ENCODE measurements at regions not wholly inside any gene's neighbourhood (a gene's known extent, or its start where the extent isn't known, plus 50 kb on each side); places are given as distances from the start of the nearest gene placed in this dataset.

- H3K4me3 ChIP-seq: no peak overlapping the region
- no peaks in the 10 kb centered on the region for H4K20me1 ChIP-seq (replicated peaks; ENCODE audit: insufficient read depth)
- no peaks in the 10 kb centered on the region for H3K79me2 ChIP-seq (replicated peaks; ENCODE audit: insufficient read depth)
- peaks cover 18% of the 10 kb centered on the region for H3K4me1 Mint-ChIP-seq
- peaks cover 3% of the 10 kb centered on the region; the same call in 1 of the 2 replicates for H3F3A ChIP-seq (replicated peaks; ENCODE audit: low read depth)
- H3K4me2 ChIP-seq: no peak overlapping the region; the same call in 1 of the 2 replicates
- H3K9me3 Mint-ChIP-seq: no peaks in the 10 kb centered on the region
- no peak overlapping the region for H3K27ac ChIP-seq (ENCODE audit: low read depth)
- no peak for DNase-seq (ENCODE audit: low spot score)
- TF ChIP-seq EZH2phosphoT487 (IDR thresholded peaks at IDR 0.05; ENCODE audit: unreplicated experiment): no peak
- TF ChIP-seq EZH2 (IDR thresholded peaks at IDR 0.05; ENCODE audit: low read depth, unreplicated experiment): no peak
- TF ChIP-seq JUNB (IDR thresholded peaks at IDR 0.05; ENCODE audit: unreplicated experiment): no peak
- TF ChIP-seq POLR2AphosphoS5 (IDR thresholded peaks at IDR 0.05; ENCODE audit: low read depth): no peak
- no peak for TF ChIP-seq ZNF331 (CRISPR knock-in tag; IDR thresholded peaks at IDR 0.05; ENCODE audit: low read depth)
- no peak for TF ChIP-seq ETS1 (IDR thresholded peaks at IDR 0.05)
- no peak for TF ChIP-seq STAT1 (IDR thresholded peaks at IDR 0.05; ENCODE audit: unreplicated experiment)
- TF ChIP-seq, protein P1, sequence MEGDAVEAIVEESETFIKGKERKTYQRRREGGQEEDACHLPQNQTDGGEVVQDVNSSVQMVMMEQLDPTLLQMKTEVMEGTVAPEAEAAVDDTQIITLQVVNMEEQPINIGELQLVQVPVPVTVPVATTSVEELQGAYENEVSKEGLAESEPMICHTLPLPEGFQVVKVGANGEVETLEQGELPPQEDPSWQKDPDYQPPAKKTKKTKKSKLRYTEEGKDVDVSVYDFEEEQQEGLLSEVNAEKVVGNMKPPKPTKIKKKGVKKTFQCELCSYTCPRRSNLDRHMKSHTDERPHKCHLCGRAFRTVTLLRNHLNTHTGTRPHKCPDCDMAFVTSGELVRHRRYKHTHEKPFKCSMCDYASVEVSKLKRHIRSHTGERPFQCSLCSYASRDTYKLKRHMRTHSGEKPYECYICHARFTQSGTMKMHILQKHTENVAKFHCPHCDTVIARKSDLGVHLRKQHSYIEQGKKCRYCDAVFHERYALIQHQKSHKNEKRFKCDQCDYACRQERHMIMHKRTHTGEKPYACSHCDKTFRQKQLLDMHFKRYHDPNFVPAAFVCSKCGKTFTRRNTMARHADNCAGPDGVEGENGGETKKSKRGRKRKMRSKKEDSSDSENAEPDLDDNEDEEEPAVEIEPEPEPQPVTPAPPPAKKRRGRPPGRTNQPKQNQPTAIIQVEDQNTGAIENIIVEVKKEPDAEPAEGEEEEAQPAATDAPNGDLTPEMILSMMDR (conservative IDR thresholded peaks at IDR 0.05; ENCODE audit: low read depth in 2 of 2): no peak
- no peak for TF ChIP-seq ZNF114 (CRISPR knock-in tag; IDR thresholded peaks at IDR 0.05)
- no peak for TF ChIP-seq NANOG (IDR thresholded peaks at IDR 0.05; ENCODE audit: borderline replicate concordance)
- TF ChIP-seq, protein P2, sequence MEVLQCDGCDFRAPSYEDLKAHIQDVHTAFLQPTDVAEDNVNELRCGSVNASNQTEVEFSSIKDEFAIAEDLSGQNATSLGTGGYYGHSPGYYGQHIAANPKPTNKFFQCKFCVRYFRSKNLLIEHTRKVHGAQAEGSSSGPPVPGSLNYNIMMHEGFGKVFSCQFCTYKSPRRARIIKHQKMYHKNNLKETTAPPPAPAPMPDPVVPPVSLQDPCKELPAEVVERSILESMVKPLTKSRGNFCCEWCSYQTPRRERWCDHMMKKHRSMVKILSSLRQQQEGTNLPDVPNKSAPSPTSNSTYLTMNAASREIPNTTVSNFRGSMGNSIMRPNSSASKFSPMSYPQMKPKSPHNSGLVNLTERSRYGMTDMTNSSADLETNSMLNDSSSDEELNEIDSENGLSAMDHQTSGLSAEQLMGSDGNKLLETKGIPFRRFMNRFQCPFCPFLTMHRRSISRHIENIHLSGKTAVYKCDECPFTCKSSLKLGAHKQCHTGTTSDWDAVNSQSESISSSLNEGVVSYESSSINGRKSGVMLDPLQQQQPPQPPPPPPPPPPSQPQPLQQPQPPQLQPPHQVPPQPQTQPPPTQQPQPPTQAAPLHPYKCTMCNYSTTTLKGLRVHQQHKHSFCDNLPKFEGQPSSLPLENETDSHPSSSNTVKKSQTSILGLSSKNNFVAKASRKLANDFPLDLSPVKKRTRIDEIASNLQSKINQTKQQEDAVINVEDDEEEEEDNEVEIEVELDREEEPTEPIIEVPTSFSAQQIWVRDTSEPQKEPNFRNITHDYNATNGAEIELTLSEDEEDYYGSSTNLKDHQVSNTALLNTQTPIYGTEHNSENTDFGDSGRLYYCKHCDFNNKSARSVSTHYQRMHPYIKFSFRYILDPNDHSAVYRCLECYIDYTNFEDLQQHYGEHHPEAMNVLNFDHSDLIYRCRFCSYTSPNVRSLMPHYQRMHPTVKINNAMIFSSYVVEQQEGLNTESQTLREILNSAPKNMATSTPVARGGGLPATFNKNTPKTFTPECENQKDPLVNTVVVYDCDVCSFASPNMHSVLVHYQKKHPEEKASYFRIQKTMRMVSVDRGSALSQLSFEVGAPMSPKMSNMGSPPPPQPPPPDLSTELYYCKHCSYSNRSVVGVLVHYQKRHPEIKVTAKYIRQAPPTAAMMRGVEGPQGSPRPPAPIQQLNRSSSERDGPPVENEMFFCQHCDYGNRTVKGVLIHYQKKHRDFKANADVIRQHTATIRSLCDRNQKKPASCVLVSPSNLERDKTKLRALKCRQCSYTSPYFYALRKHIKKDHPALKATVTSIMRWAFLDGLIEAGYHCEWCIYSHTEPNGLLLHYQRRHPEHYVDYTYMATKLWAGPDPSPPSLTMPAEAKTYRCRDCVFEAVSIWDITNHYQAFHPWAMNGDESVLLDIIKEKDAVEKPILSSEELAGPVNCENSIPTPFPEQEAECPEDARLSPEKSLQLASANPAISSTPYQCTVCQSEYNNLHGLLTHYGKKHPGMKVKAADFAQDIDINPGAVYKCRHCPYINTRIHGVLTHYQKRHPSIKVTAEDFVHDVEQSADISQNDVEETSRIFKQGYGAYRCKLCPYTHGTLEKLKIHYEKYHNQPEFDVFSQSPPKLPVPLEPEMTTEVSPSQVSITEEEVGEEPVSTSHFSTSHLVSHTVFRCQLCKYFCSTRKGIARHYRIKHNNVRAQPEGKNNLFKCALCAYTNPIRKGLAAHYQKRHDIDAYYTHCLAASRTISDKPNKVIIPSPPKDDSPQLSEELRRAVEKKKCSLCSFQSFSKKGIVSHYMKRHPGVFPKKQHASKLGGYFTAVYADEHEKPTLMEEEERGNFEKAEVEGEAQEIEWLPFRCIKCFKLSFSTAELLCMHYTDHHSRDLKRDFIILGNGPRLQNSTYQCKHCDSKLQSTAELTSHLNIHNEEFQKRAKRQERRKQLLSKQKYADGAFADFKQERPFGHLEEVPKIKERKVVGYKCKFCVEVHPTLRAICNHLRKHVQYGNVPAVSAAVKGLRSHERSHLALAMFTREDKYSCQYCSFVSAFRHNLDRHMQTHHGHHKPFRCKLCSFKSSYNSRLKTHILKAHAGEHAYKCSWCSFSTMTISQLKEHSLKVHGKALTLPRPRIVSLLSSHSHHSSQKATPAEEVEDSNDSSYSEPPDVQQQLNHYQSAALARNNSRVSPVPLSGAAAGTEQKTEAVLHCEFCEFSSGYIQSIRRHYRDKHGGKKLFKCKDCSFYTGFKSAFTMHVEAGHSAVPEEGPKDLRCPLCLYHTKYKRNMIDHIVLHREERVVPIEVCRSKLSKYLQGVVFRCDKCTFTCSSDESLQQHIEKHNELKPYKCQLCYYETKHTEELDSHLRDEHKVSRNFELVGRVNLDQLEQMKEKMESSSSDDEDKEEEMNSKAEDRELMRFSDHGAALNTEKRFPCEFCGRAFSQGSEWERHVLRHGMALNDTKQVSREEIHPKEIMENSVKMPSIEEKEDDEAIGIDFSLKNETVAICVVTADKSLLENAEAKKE (CRISPR knock-in tag; IDR thresholded peaks at IDR 0.05): no peak
- no peak for TF ChIP-seq REST (IDR thresholded peaks at IDR 0.05; ENCODE audit: unreplicated experiment)
- TF ChIP-seq CREB1 (CRISPR knock-in tag; IDR thresholded peaks at IDR 0.05; ENCODE audit: low read depth): no peak
- H2AFZ ChIP-seq: no peak overlapping the region
- no peaks in the 10 kb centered on the region for H3K9me2 ChIP-seq (ENCODE audit: insufficient read depth)
- H3K27me3 ChIP-seq (ENCODE audit: insufficient read depth): no peaks in the 10 kb centered on the region
- H3K27ac Mint-ChIP-seq: no peak overlapping the region
- no peaks in the 10 kb centered on the region; the same call in 1 of the 2 replicates for H3K36me3 ChIP-seq (ENCODE audit: insufficient read depth)
- H3K36me3 Mint-ChIP-seq (ENCODE audit: low read depth): no peaks in the 10 kb centered on the region
- no peaks in the 10 kb centered on the region for H3K27me3 Mint-ChIP-seq (ENCODE audit: insufficient read depth, low read depth, poor library complexity)
- peaks cover 40% of the 10 kb centered on the region for H3K4me1 ChIP-seq (ENCODE audit: insufficient read depth)
- ATAC-seq: no peak
- no peak overlapping the region for H3K4me3 Mint-ChIP-seq
Measured at GRCh38 chr6:14659841-14660240, 542.3 kb downstream of the CD83 start.
